ENCODE measurements at regions not wholly inside any gene's neighbourhood (a gene's known extent, or its start where the extent isn't known, plus 50 kb on each side); places are given as distances from the start of the nearest gene placed in this dataset.

- Histone ChIP-seq H3K4me1 (peaks cover 13 to 48% (median 20%) of the 10 kb centered on the region in 4 donors), H3K9me3 (no peaks in the 10 kb centered on the region), H3K27me3 (no peaks in the 10 kb centered on the region), H3K36me3 (no peaks in the 10 kb centered on the region), H3K27ac (peak overlapping the region in 1 of 5 donors; percentile 32), H3K4me3 (no peak overlapping the region)
- peak in 1 of 3 donors; percentile 39 for TF ChIP-seq POLR2AphosphoS5 (IDR thresholded peaks at IDR 0.05)
- no peak for TF ChIP-seq EP300 (IDR thresholded peaks at IDR 0.05)
- intact Hi-C loops (cut with DNase I; ENCODE audit: low total_unique reads), result no loop called here
- DNase-seq, result no peak
- 37 to 67% (median 55%) methylated on average over 6 of the region's 6 CpGs for WGBS, 5 donors
Observed at GRCh38 chr5:72602696-72603685, 95.8 kb upstream of the ZNF366 start.

DNA sequence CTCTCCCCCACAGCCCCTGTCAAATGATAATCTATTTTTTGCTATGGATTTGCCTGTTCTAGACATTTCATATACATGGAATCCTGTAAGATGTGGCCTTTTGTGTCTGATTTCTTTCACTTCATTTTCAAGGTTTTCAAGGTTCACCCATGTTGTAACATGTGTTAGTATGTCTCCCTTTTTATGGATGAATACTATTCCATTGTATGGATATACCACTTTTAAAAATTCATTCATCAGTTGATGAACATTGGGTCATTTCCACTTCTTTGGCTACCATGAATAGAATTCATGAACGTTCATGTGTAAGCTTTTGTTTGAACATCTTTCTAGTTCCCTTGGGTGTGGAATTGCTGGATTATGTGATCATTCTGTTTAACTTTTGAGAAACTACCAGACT lies 94.7 kb upstream of the ZNF366 start:
- WGBS, 5 donors, result 71 to 85% (median 80%) methylated on average over 1 of the region's 1 CpG
- Histone ChIP-seq H3K4me1 (peaks cover 24 to 59% (median 30%) of the 10 kb centered on the region in 4 donors), H3K27ac (no peak overlapping the region), H3K4me3 (no peak overlapping the region), H3K27me3 (no peaks in the 10 kb centered on the region), H3K36me3 (no peaks in the 10 kb centered on the region), H3K9me3 (no peaks in the 10 kb centered on the region)
- no peak for DNase-seq
- intact Hi-C loops (cut with DNase I; ENCODE audit: low total_unique reads), result no loop called here
- TF ChIP-seq POLR2A (IDR thresholded peaks at IDR 0.05) (no peak), POLR2AphosphoS5 (IDR thresholded peaks at IDR 0.05) (no peak), CTCF (IDR thresholded peaks at IDR 0.05) (no peak)

DNA sequence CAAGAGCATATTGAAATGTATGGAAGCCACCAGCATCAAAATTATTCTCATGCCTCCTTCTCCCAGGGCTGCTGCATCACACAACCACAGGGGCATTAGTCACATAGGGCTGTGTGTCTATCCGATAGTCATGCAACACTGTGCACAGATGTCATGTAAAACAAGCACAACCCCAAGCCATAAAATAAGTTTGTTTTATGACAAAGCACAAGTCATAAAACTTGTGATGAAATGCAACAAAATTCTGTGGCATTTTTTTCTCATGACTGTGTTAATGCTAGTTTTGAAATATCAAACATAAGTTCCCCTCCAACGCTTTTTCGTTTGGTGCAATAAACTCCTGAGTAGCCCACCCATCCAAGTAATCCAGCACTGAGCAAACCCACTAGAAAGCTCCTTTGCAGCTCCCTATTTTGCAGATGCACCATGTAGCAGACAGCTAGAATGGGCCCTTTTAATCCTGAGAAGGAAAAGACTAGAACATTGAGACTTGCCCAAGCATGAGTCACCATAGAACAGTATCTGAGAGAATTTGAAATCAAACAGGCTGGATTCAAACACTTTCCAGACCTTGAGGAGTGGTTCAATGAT lies 93.3 kb upstream of the ZNF366 start:
- WGBS, 5 donors, result 65 to 92% (median 85%) methylated on average over 3 of the region's 3 CpGs
- intact Hi-C loops (cut with DNase I; ENCODE audit: low total_unique reads), result no loop called here

DNA sequence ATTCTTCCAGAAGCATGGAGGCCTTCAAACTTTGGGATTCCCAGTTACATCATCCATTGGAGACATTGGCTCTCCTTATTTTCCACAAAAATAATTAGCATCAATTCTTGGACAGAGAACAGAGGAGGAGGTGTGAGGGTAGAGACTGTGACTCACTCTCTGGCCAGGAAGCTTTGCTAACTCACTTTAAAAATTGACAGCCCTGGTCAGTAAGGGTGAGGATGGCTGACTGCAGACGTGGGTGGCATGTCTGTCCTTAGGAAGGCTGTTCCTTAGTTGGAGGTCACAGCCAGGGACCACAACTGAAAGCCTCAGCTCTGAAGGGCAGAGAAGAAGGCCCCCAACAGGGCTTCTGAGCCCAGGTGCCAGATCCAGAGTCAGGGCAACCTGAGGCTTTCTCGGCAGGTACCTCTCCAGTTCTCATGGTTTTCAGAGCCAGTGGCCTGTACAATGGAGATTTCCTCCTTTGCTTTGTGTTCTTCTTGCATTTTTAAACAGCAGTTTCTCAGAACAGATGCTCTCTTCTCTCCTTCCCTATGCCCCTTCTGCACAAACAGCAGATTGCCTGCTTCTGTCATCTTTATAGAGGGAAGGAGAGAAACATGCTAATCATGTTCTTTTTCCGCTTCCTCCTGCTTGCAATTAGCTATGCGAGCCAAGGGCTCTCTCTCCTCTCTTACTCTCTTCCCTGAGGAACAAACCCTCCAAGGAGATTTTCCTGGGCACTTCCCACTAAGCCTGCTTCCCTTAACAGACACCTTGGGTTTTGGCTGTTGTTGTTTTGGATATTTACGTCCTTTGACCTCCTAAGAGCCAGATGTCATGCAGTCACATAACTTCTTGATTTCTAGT lies 92.5 kb upstream of the ZNF366 start:
- no peak for DNase-seq
- Histone ChIP-seq H3K27me3 (no peaks in the 10 kb centered on the region), H3K36me3 (no peaks in the 10 kb centered on the region), H3K4me1 (peaks cover 26 to 67% (median 30%) of the 10 kb centered on the region in 4 donors), H3K27ac (peak overlapping the region in 3 of 5 donors; percentile 60 to 69 (median 68)), H3K4me3 (no peak overlapping the region), H3K9me3 (no peaks in the 10 kb centered on the region)
- TF ChIP-seq POLR2AphosphoS5 (IDR thresholded peaks at IDR 0.05) (no peak), EP300 (IDR thresholded peaks at IDR 0.05) (no peak), CTCF (IDR thresholded peaks at IDR 0.05) (no peak), POLR2A (IDR thresholded peaks at IDR 0.05) (no peak)
- 81 to 95% (median 89%) methylated on average over 5 of the region's 5 CpGs for WGBS, 5 donors
- intact Hi-C loops (cut with DNase I; ENCODE audit: low total_unique reads), result no loop called here

More for the DNA sequence above, 93.3 kb upstream of the ZNF366 start:
- TF ChIP-seq POLR2AphosphoS5 (IDR thresholded peaks at IDR 0.05) (no peak), POLR2A (IDR thresholded peaks at IDR 0.05) (no peak), CTCF (IDR thresholded peaks at IDR 0.05) (no peak), EP300 (IDR thresholded peaks at IDR 0.05) (no peak)
- no peaks in the 10 kb centered on the region for H3K9me3 ChIP-seq
- no peaks in the 10 kb centered on the region for H3K27me3 ChIP-seq
- peaks cover 26 to 67% (median 30%) of the 10 kb centered on the region in 4 donors for H3K4me1 ChIP-seq
- peak overlapping the region in 2 of 5 donors; percentile 17 to 69 for H3K27ac ChIP-seq
- H3K36me3 ChIP-seq, result no peaks in the 10 kb centered on the region
- no peak overlapping the region for H3K4me3 ChIP-seq
- no peak for DNase-seq
